Endothelial cell of umbilical vein (primary cell): ENCODE measurements at regions not wholly inside any gene's neighbourhood (a gene's known extent, or its start where the extent isn't known, plus 50 kb on each side); places are given as distances from the start of the nearest gene placed in this dataset.

Experiments
- BruUV-seq: library from RNA; stranded (reverse); fragments of 400-500 nt; replicated peaks from 2 replicates; lab custom pipeline; 2021; lab: Mats Ljungman, UMichigan
- CTCF ChIA-PET: fragments of 300-600, 350-600 bp; sonication (Branson Sonifier 250); formaldehyde crosslinking; loops from one replicate; lab custom pipeline; 2021; ENCODE audit warnings: antibody characterized with exemption, inconsistent platforms; lab: Charles Lee
- POLR2A ChIA-PET: fragments of 300-600, 350-600 bp; sonication (Branson Sonifier 250); formaldehyde crosslinking; loops from one replicate; lab custom pipeline; 2021; ENCODE audit warnings: antibody characterized with exemption, inconsistent platforms; lab: Charles Lee
- DNase-seq: peaks from one replicate; pipeline ENCODE4 v3.0.0-alpha.2; 2011; ENCODE audit warnings: low read depth, low spot score
- FAIRE-seq: peaks from 2 replicates; lab custom pipeline; 2011; peaks lifted over from hg19 to GRCh38; lab: Jason Lieb, UNC
- H2AFZ ChIP-seq: 2 replicates; pipeline ENCODE4 v1.6.0; 2012; ENCODE audit warnings: low read depth, low read length, control low read depth, inconsistent platforms
- H3K27ac ChIP-seq: 2 replicates; pipeline ENCODE4 v1.5.1; 2011; ENCODE audit warnings: low read depth, mild to moderate bottlenecking, control low read depth, low read length, moderate library complexity; ENCODE audit not compliant: insufficient read depth
- H3K27me3 ChIP-seq, 2 experiments: 2 replicates each; pipeline versions ENCODE4 v1.6.0 to v1.6.1; 2011; ENCODE audit warnings: low read length in 2 of 2, mixed read lengths in 1 of 2; ENCODE audit not compliant: control insufficient read depth in 2 of 2, insufficient read depth in 2 of 2
- H3K36me3 ChIP-seq, 2 experiments: 2 replicates in 1 of 2; 3 replicates in 1 of 2; pipeline ENCODE4 v1.5.1; 2011; ENCODE audit warnings: low read length in 2 of 2, mild to moderate bottlenecking in 1 of 2, moderate library complexity in 1 of 2; ENCODE audit not compliant: control insufficient read depth in 2 of 2, insufficient read depth in 2 of 2; ENCODE audit errors: extremely low read depth in 1 of 2
- H3K4me1 ChIP-seq: 3 replicates; pipeline ENCODE4 v1.5.1; 2011; ENCODE audit warnings: mild to moderate bottlenecking, low read length; ENCODE audit not compliant: control insufficient read depth, insufficient read depth; ENCODE audit errors: extremely low read depth
- H3K4me2 ChIP-seq: 2 replicates; pipeline ENCODE4 v1.6.1; 2011; ENCODE audit warnings: low read length, control low read depth, mixed read lengths; ENCODE audit not compliant: insufficient read depth
- H3K4me3 ChIP-seq, 3 experiments: fragments of 200-600 bp in 1 of 3; sonication (generic), shearing (Covaris generic) in 1 of 3; replicated peaks in 1 of 3; 2 replicates each; pipeline ENCODE4 v1.5.1; 2011 to 2016; ENCODE audit warnings: control low read depth in 3 of 3, low read length in 3 of 3, mild to moderate bottlenecking in 2 of 3, inconsistent platforms in 1 of 3, low read depth in 1 of 3, moderate library complexity in 1 of 3; ENCODE audit not compliant: insufficient read depth in 1 of 3
- H3K79me2 ChIP-seq: 2 replicates; pipeline ENCODE4 v1.6.0; 2012; ENCODE audit warnings: low read length, inconsistent platforms; ENCODE audit not compliant: control insufficient read depth, insufficient read depth
- H3K9ac ChIP-seq: replicated peaks from 2 replicates; pipeline ENCODE3; 2011; ENCODE audit warnings: low read length, control low read depth; ENCODE audit not compliant: insufficient read depth; ENCODE audit errors: extremely low read depth
- H3K9me1 ChIP-seq: replicated peaks from 3 replicates; pipeline ENCODE4 v1.6.0; 2011; ENCODE audit warnings: mild to moderate bottlenecking, low read length; ENCODE audit not compliant: control insufficient read depth, insufficient read depth; ENCODE audit errors: extremely low read depth
- H3K9me3 ChIP-seq: replicated peaks from 2 replicates; pipeline ENCODE4 v1.5.1; 2012; ENCODE audit warnings: low read length, inconsistent platforms; ENCODE audit not compliant: control insufficient read depth, insufficient read depth
- H4K20me1 ChIP-seq: replicated peaks from 2 replicates; pipeline ENCODE3; 2011; ENCODE audit warnings: mild to moderate bottlenecking, low read length; ENCODE audit not compliant: control insufficient read depth, insufficient read depth; ENCODE audit errors: extremely low read depth
- CTCF ChIP-seq, 2 donors: IDR thresholded peaks; 1 replicate in 1 of 2; 2 replicates in 1 of 2; pipeline ENCODE4 v1.5.1; 2011; ENCODE audit warnings: low read length in 2 of 2, mild to moderate bottlenecking in 2 of 2, moderate library complexity in 2 of 2, control low read depth in 1 of 2, inconsistent platforms in 1 of 2, low read depth in 1 of 2; ENCODE audit not compliant: insufficient read depth in 1 of 2; ENCODE audit errors: extremely low read depth in 1 of 2
- EZH2 ChIP-seq: IDR thresholded peaks from 2 replicates; pipeline ENCODE4 v1.6.1; 2012; ENCODE audit warnings: borderline replicate concordance, low read depth, mild to moderate bottlenecking, moderate library complexity, low read length, inconsistent platforms; ENCODE audit not compliant: severe bottlenecking
- FOS ChIP-seq: IDR thresholded peaks from 2 replicates; pipeline ENCODE4 v1.6.1; 2011; ENCODE audit warnings: mild to moderate bottlenecking, low read length, moderate library complexity, borderline replicate concordance; ENCODE audit not compliant: insufficient read depth
- GATA2 ChIP-seq: IDR thresholded peaks from 2 replicates; pipeline ENCODE4 v1.7.0; 2011; ENCODE audit warnings: low read depth, mild to moderate bottlenecking, moderate library complexity, mixed read lengths, low read length; ENCODE audit not compliant: insufficient read length, insufficient read depth
- JUN ChIP-seq: IDR thresholded peaks from 2 replicates; pipeline ENCODE4 v1.6.1; 2011; ENCODE audit warnings: borderline replicate concordance, low read depth; ENCODE audit not compliant: insufficient read length, insufficient read depth
- MYC ChIP-seq: IDR thresholded peaks from one replicate; pipeline ENCODE4 v1.6.1; 2011; ENCODE audit warnings: mild to moderate bottlenecking, low read depth, low read length
- POLR2A ChIP-seq: IDR thresholded peaks from 2 replicates; pipeline ENCODE4 v1.6.1; 2012; ENCODE audit warnings: low read depth, mild to moderate bottlenecking, control low read depth, low read length
- POLR2AphosphoS5 ChIP-seq: IDR thresholded peaks from 2 replicates; pipeline ENCODE4 v1.6.1; 2012; ENCODE audit warnings: low read depth, mild to moderate bottlenecking, control low read depth, low read length, moderate library complexity; ENCODE audit not compliant: insufficient read depth
- dilution Hi-C: fragments of 300-500 bp; cut with MboI; formaldehyde crosslinking; loops from one replicate; pipeline ENCODE4 v1.15.0; 2019; ENCODE audit warnings: low sequenced_read_pairs; ENCODE audit not compliant: extremely low pct_ligation_motif_present
- intact Hi-C: fragments of 100-400 bp; cut with micrococcal nuclease; formaldehyde crosslinking; loops from one replicate; pipeline ENCODE4 v1.10.0; 2022
- TF ChIP-seq, protein P1 (sequence below): IDR thresholded peaks from 2 replicates; pipeline ENCODE4 v1.6.1; 2011; ENCODE audit not compliant: insufficient read depth, insufficient read length

GRCh38 chr5:88090506-88090905 is 178.1 kb downstream of the TMEM161B start:
- Histone ChIP-seq H3K4me3 (no peak overlapping the region), H3K4me1 (no peaks in the 10 kb centered on the region), H3K27me3 (no peaks in the 10 kb centered on the region), H3K9me3 (no peaks in the 10 kb centered on the region), H3K9me1 (no peaks in the 10 kb centered on the region), H3K4me2 (no peak overlapping the region), H3K79me2 (no peaks in the 10 kb centered on the region), H4K20me1 (no peaks in the 10 kb centered on the region), H3K27ac (no peak overlapping the region), H3K9ac (no peak overlapping the region), H2AFZ (no peak overlapping the region), H3K36me3 (no peaks in the 10 kb centered on the region)
- no TSS peak for BruUV-seq
- TF ChIP-seq, protein P1, sequence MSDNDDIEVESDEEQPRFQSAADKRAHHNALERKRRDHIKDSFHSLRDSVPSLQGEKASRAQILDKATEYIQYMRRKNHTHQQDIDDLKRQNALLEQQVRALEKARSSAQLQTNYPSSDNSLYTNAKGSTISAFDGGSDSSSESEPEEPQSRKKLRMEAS = no peak
- TF ChIP-seq FOS (no peak), POLR2AphosphoS5 (no peak), EZH2 (no peak), CTCF (IDR thresholded peaks at IDR 0.05; ENCODE audit: extremely low read depth in 1 of 2, insufficient read depth in 1 of 2, low read depth in 1 of 2, low read length in 2 of 2) (no peak), MYC (no peak), GATA2 (no peak), POLR2A (no peak), JUN (no peak)
- dilution Hi-C loops = no loop called here
- ChIA-PET POLR2A (no interaction called here), CTCF (no interaction called here)
- DNase-seq = no peak
- intact Hi-C loops = no loop called here
- FAIRE-seq = no peak
